OCI-LY3 (cell line): ENCODE measurements at regions not wholly inside any gene's neighbourhood (a gene's known extent, or its start where the extent isn't known, plus 50 kb on each side); places are given as distances from the start of the nearest gene placed in this dataset.

Experiments used
- H2AFZ ChIP-seq: fragments of 200-600, 300-600 bp; shearing (Covaris generic); 2 replicates; pipeline ENCODE4 v1.6.0; 2014; ENCODE audit warnings: antibody characterized with exemption, low read depth, low read length
- H3K27ac ChIP-seq: fragments of 200-600, 300-600 bp; sonication (generic); 2 replicates; pipeline ENCODE4 v1.5.1; 2014; ENCODE audit warnings: mild to moderate bottlenecking, low read length, moderate library complexity, mixed read lengths
- H3K27me3 ChIP-seq: fragments of 200-600, 300-600 bp; sonication (generic); 2 replicates; pipeline ENCODE4 v1.6.1; 2014; ENCODE audit warnings: low read depth, low read length, mixed read lengths
- H3K36me3 ChIP-seq: fragments of 200-600, 300-600 bp; sonication (generic); replicated peaks from 2 replicates; pipeline ENCODE3; 2014; ENCODE audit warnings: low read depth, low read length, mixed read lengths
- H3K4me1 ChIP-seq: fragments of 300-600, 200-600 bp; sonication (generic); 2 replicates; pipeline ENCODE4 v1.6.1; 2014; ENCODE audit warnings: low read length, mixed read lengths
- H3K4me2 ChIP-seq: fragments of 200-600, 300-600 bp; sonication (generic); 2 replicates; pipeline ENCODE4 v1.6.1; 2014; ENCODE audit warnings: low read length, mixed read lengths
- H3K4me3 ChIP-seq: fragments of 300-600, 200-600 bp; sonication (generic); 2 replicates; pipeline ENCODE4 v1.5.1; 2014; ENCODE audit warnings: antibody characterized with exemption, mild to moderate bottlenecking, low read length, moderate library complexity
- H3K79me2 ChIP-seq: fragments of 300-600, 200-600 bp; shearing (Covaris generic); 2 replicates; pipeline ENCODE4 v1.6.1; 2014; ENCODE audit warnings: mild to moderate bottlenecking, low read length, mixed read lengths
- H3K9ac ChIP-seq: fragments of 300-600, 200-600 bp; shearing (Covaris generic); 2 replicates; pipeline ENCODE4 v1.6.0; 2014; ENCODE audit warnings: mild to moderate bottlenecking, low read length, moderate library complexity
- H3K9me3 ChIP-seq: fragments of 200-600, 300-600 bp; shearing (Covaris generic); 2 replicates; pipeline ENCODE4 v1.6.1; 2014; ENCODE audit warnings: low read length, mixed read lengths; ENCODE audit not compliant: insufficient read depth
- H4K20me1 ChIP-seq: fragments of 200-600, 300-600 bp; sonication (generic); 2 replicates; pipeline ENCODE4 v1.6.1; 2016; ENCODE audit warnings: low read length, mixed read lengths; ENCODE audit not compliant: insufficient read depth
- CTCF ChIP-seq: fragments of 200-600, 300-600 bp; sonication (generic); IDR thresholded peaks from 2 replicates; pipeline ENCODE4 v1.5.1; 2014; ENCODE audit warnings: antibody characterized with exemption, low read length, low read depth
- EZH2phosphoT487 ChIP-seq: fragments of 200-600 bp; shearing (Covaris generic); IDR thresholded peaks from 2 replicates; pipeline ENCODE4 v1.6.1; 2018; ENCODE audit warnings: antibody characterized with exemption, mixed run types, low read depth

- Histone ChIP-seq H3K36me3 (no peaks in the 10 kb centered on the region), H2AFZ (no peak overlapping the region), H3K27ac (no peak overlapping the region), H3K79me2 (no peaks in the 10 kb centered on the region), H3K9ac (no peak overlapping the region), H4K20me1 (no peaks in the 10 kb centered on the region), H3K27me3 (peaks cover 27% of the 10 kb centered on the region), H3K4me2 (no peak overlapping the region), H3K4me1 (no peaks in the 10 kb centered on the region), H3K9me3 (no peaks in the 10 kb centered on the region), H3K4me3 (no peak overlapping the region)
- no peak for TF ChIP-seq CTCF
- no peak for TF ChIP-seq EZH2phosphoT487
These were observed 287.4 kb downstream of the IRF8 start for GRCh38 chr16:86186313-86186712.

GRCh38 chr16:86189934-86190333, 291.0 kb downstream of the IRF8 start:
- Histone ChIP-seq H3K9me3 (no peaks in the 10 kb centered on the region), H3K4me3 (no peak overlapping the region), H3K4me1 (no peaks in the 10 kb centered on the region), H4K20me1 (no peaks in the 10 kb centered on the region), H3K79me2 (no peaks in the 10 kb centered on the region), H2AFZ (no peak overlapping the region), H3K9ac (no peak overlapping the region), H3K27me3 (peaks cover 30% of the 10 kb centered on the region), H3K36me3 (no peaks in the 10 kb centered on the region), H3K27ac (no peak overlapping the region), H3K4me2 (no peak overlapping the region)
- TF ChIP-seq EZH2phosphoT487 = no peak
- no peak for TF ChIP-seq CTCF

GRCh38 chr16:86191663-86192062, 292.7 kb downstream of the IRF8 start:
- Histone ChIP-seq H3K79me2 (no peaks in the 10 kb centered on the region), H3K27me3 (peaks cover 44% of the 10 kb centered on the region), H3K4me1 (no peaks in the 10 kb centered on the region), H3K4me3 (no peak overlapping the region), H3K9me3 (no peaks in the 10 kb centered on the region), H3K4me2 (no peak overlapping the region), H3K27ac (no peak overlapping the region), H3K9ac (no peak overlapping the region), H2AFZ (no peak overlapping the region), H4K20me1 (no peaks in the 10 kb centered on the region), H3K36me3 (no peaks in the 10 kb centered on the region)
- no peak for TF ChIP-seq CTCF
- no peak for TF ChIP-seq EZH2phosphoT487

- Histone ChIP-seq H3K4me1 (no peaks in the 10 kb centered on the region), H3K4me3 (no peak overlapping the region), H3K79me2 (no peaks in the 10 kb centered on the region), H3K9me3 (no peaks in the 10 kb centered on the region), H3K27ac (no peak overlapping the region), H3K9ac (no peak overlapping the region), H4K20me1 (no peaks in the 10 kb centered on the region), H3K36me3 (no peaks in the 10 kb centered on the region), H3K4me2 (no peak overlapping the region), H3K27me3 (peaks cover 50% of the 10 kb centered on the region), H2AFZ (no peak overlapping the region)
- no peak for TF ChIP-seq CTCF
- no peak for TF ChIP-seq EZH2phosphoT487
These were observed 294.7 kb downstream of the IRF8 start for GRCh38 chr16:86193528-86194193.
